Endothelial cell of umbilical vein (primary cell): ENCODE measurements at regions not wholly inside any gene's neighbourhood (a gene's known extent, or its start where the extent isn't known, plus 50 kb on each side); places are given as distances from the start of the nearest gene placed in this dataset.

Experiments used
- EZH2 ChIP-seq: IDR thresholded peaks from 2 replicates; pipeline ENCODE4 v1.6.1; 2012; ENCODE audit warnings: borderline replicate concordance, low read depth, mild to moderate bottlenecking, moderate library complexity, low read length, inconsistent platforms; ENCODE audit not compliant: severe bottlenecking
- MYC ChIP-seq: IDR thresholded peaks from one replicate; pipeline ENCODE4 v1.6.1; 2011; ENCODE audit warnings: mild to moderate bottlenecking, low read depth, low read length
- POLR2A ChIP-seq: IDR thresholded peaks from 2 replicates; pipeline ENCODE4 v1.6.1; 2012; ENCODE audit warnings: low read depth, mild to moderate bottlenecking, control low read depth, low read length
- POLR2AphosphoS5 ChIP-seq: IDR thresholded peaks from 2 replicates; pipeline ENCODE4 v1.6.1; 2012; ENCODE audit warnings: low read depth, mild to moderate bottlenecking, control low read depth, low read length, moderate library complexity; ENCODE audit not compliant: insufficient read depth
- TF ChIP-seq, protein P1 (sequence below), 2 donors: IDR thresholded peaks; 1 replicate in 1 of 2; 2 replicates in 1 of 2; pipeline ENCODE4 v1.5.1; 2011; ENCODE audit warnings: low read length in 2 of 2, mild to moderate bottlenecking in 2 of 2, moderate library complexity in 2 of 2, control low read depth in 1 of 2, inconsistent platforms in 1 of 2, low read depth in 1 of 2; ENCODE audit not compliant: insufficient read depth in 1 of 2; ENCODE audit errors: extremely low read depth in 1 of 2
- TF ChIP-seq, protein P2 (sequence below): IDR thresholded peaks from 2 replicates; pipeline ENCODE4 v1.6.1; 2011; ENCODE audit not compliant: insufficient read depth, insufficient read length

DNA sequence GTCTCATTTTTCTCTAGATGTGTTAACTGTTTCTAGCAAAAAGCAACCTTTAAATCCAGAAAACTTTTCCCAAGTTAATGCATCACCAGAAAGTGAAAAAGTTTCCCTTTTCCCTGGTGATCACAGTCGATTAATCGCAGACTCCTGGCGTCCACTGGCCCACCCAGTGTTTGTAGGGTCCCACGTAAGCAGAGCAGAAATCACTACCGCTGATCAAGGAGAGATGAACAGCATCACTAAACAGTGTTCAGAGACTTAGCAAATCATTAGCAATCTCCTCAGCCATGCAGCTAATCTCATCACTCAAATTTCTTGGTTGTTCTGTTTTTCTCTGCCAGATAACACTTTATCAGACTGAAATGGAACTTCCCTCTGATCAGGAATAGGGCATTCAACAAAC lies 184.2 kb downstream of the EFNB2 start:
- TF ChIP-seq, protein P1, sequence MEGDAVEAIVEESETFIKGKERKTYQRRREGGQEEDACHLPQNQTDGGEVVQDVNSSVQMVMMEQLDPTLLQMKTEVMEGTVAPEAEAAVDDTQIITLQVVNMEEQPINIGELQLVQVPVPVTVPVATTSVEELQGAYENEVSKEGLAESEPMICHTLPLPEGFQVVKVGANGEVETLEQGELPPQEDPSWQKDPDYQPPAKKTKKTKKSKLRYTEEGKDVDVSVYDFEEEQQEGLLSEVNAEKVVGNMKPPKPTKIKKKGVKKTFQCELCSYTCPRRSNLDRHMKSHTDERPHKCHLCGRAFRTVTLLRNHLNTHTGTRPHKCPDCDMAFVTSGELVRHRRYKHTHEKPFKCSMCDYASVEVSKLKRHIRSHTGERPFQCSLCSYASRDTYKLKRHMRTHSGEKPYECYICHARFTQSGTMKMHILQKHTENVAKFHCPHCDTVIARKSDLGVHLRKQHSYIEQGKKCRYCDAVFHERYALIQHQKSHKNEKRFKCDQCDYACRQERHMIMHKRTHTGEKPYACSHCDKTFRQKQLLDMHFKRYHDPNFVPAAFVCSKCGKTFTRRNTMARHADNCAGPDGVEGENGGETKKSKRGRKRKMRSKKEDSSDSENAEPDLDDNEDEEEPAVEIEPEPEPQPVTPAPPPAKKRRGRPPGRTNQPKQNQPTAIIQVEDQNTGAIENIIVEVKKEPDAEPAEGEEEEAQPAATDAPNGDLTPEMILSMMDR (IDR thresholded peaks at IDR 0.05; ENCODE audit: extremely low read depth in 1 of 2, insufficient read depth in 1 of 2, low read depth in 1 of 2, low read length in 2 of 2): no peak
- TF ChIP-seq EZH2: no peak
- TF ChIP-seq POLR2AphosphoS5: no peak
- TF ChIP-seq POLR2A: no peak
- TF ChIP-seq MYC: no peak
- TF ChIP-seq, protein P2, sequence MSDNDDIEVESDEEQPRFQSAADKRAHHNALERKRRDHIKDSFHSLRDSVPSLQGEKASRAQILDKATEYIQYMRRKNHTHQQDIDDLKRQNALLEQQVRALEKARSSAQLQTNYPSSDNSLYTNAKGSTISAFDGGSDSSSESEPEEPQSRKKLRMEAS: no peak
